ENCODE measurements at regions not wholly inside any gene's neighbourhood (a gene's known extent, or its start where the extent isn't known, plus 50 kb on each side); places are given as distances from the start of the nearest gene placed in this dataset.

GRCh38 chr7:131107337-131108211 is 220.1 kb upstream of the MKLN1 start:
- DNase-seq (ENCODE audit: low read depth, low spot score) = no peak
- peak overlapping the region; percentile 83 for H3K27ac ChIP-seq

GRCh38 chr7:131108212-131108940 is 219.3 kb upstream of the MKLN1 start:
- H3K27ac ChIP-seq = peak overlapping the region; percentile 83
- no peak for DNase-seq (ENCODE audit: low read depth, low spot score)

GRCh38 chr7:131109011-131109758 is 218.5 kb upstream of the MKLN1 start:
- H3K27ac ChIP-seq = peak overlapping the region; percentile 83
- no peak for DNase-seq (ENCODE audit: low read depth, low spot score)

- H3K27ac ChIP-seq = peak overlapping the region; percentile 83
- no peak for DNase-seq (ENCODE audit: low read depth, low spot score)
Observed at GRCh38 chr7:131109759-131110296, 217.8 kb upstream of the MKLN1 start.

GRCh38 chr7:131110297-131111080 is 217.2 kb upstream of the MKLN1 start:
- DNase-seq (ENCODE audit: low read depth, low spot score) = no peak
- peak overlapping the region; percentile 83 for H3K27ac ChIP-seq

GRCh38 chr7:131111081-131111576 is 216.5 kb upstream of the MKLN1 start:
- no peak for DNase-seq (ENCODE audit: low read depth, low spot score)
- peak overlapping the region; percentile 83 for H3K27ac ChIP-seq

- DNase-seq (ENCODE audit: low read depth, low spot score) = no peak
- H3K27ac ChIP-seq = peak overlapping the region; percentile 83
Observed at GRCh38 chr7:131111792-131112191, 215.9 kb upstream of the MKLN1 start.

GRCh38 chr7:131112431-131112830 is 215.2 kb upstream of the MKLN1 start:
- H3K27ac ChIP-seq = no peak overlapping the region
- no peak for DNase-seq (ENCODE audit: low read depth, low spot score)

- no peak overlapping the region for H3K27ac ChIP-seq
- no peak for DNase-seq (ENCODE audit: low read depth, low spot score)
Observed at GRCh38 chr7:131115340-131115739, 212.3 kb upstream of the MKLN1 start.

GRCh38 chr7:131117439-131117838 is 210.2 kb upstream of the MKLN1 start:
- H3K27ac ChIP-seq = no peak overlapping the region
- no peak for DNase-seq (ENCODE audit: low read depth, low spot score)

GRCh38 chr7:131119381-131119780 is 208.3 kb upstream of the MKLN1 start:
- no peak overlapping the region for H3K27ac ChIP-seq
- no peak for DNase-seq (ENCODE audit: low read depth, low spot score)

GRCh38 chr7:131122394-131122793 is 205.3 kb upstream of the MKLN1 start:
- no peak for DNase-seq (ENCODE audit: low read depth, low spot score)
- no peak overlapping the region for H3K27ac ChIP-seq

- H3K27ac ChIP-seq = no peak overlapping the region
- DNase-seq (ENCODE audit: low read depth, low spot score) = no peak
Observed at GRCh38 chr7:131124001-131124629, 203.6 kb upstream of the MKLN1 start.

GRCh38 chr7:131124867-131125266 is 202.8 kb upstream of the MKLN1 start:
- DNase-seq (ENCODE audit: low read depth, low spot score) = no peak
- no peak overlapping the region for H3K27ac ChIP-seq

- H3K27ac ChIP-seq = no peak overlapping the region
- DNase-seq (ENCODE audit: low read depth, low spot score) = no peak
Observed at GRCh38 chr7:131130324-131130723, 197.4 kb upstream of the MKLN1 start.

GRCh38 chr7:131131012-131131745 is 196.5 kb upstream of the MKLN1 start:
- no peak overlapping the region for H3K27ac ChIP-seq
- DNase-seq (ENCODE audit: low read depth, low spot score) = no peak

GRCh38 chr7:131131746-131132431 is 195.8 kb upstream of the MKLN1 start:
- no peak for DNase-seq (ENCODE audit: low read depth, low spot score)
- H3K27ac ChIP-seq = no peak overlapping the region

- no peak overlapping the region for H3K27ac ChIP-seq
- DNase-seq (ENCODE audit: low read depth, low spot score) = no peak
Observed at GRCh38 chr7:131139462-131139861, 188.2 kb upstream of the MKLN1 start.

Data from epithelial cell of prostate (primary cell).